Tibial nerve (tissue), 4 donors: ENCODE measurements at regions not wholly inside any gene's neighbourhood (a gene's known extent, or its start where the extent isn't known, plus 50 kb on each side); places are given as distances from the start of the nearest gene placed in this dataset.

ENCODE experiments used
- DNase-seq, 2 donors: peaks; one replicate each; pipeline ENCODE4 v3.0.0-alpha.2; 2019; ENCODE audit warnings: low spot score in 2 of 2
- H3K27ac ChIP-seq, 4 donors: fragments of 200-600 bp; sonication (generic) in 3 of 4; one replicate each; pipeline ENCODE4 v1.5.1; 2017 to 2019; ENCODE audit warnings: mild to moderate bottlenecking in 1 of 4
- H3K27me3 ChIP-seq, 2 donors: fragments of 200-600 bp; sonication (generic) in 1 of 2; one replicate each; pipeline versions ENCODE4 v1.5.1 to v1.6.0; 2017 to 2019
- H3K36me3 ChIP-seq, 3 donors: fragments of 200-600 bp; sonication (generic); one replicate each; pipeline ENCODE4 v1.5.1; 2018 to 2019
- H3K4me1 ChIP-seq, 4 donors: fragments of 200-600 bp; sonication (generic) in 3 of 4; one replicate each; pipeline ENCODE4 v1.5.1; 2017 to 2019
- H3K4me3 ChIP-seq, 4 donors: fragments of 200-600 bp; sonication (generic) in 3 of 4; one replicate each; pipeline ENCODE4 v1.5.1; 2017 to 2019; ENCODE audit warnings: mild to moderate bottlenecking in 1 of 4, moderate library complexity in 1 of 4
- H3K9me3 ChIP-seq, 4 donors: fragments of 200-600 bp; sonication (generic) in 3 of 4; one replicate each; pipeline ENCODE4 v1.5.1; 2017 to 2019
- CTCF ChIP-seq, 5 experiments: fragments of 200-600 bp in 3 of 5; fragments of 450-650 bp in 2 of 5; sonication (generic) in 3 of 5; IDR thresholded peaks; one replicate each; pipeline ENCODE4 v1.5.1; 2016 to 2019; ENCODE audit warnings: antibody characterized with exemption in 5 of 5, mild to moderate bottlenecking in 3 of 5, moderate library complexity in 2 of 5
- EP300 ChIP-seq, 2 donors: sonication (generic); formaldehyde crosslinking; IDR thresholded peaks; one replicate each; pipeline ENCODE4 v1.6.1; 2017; ENCODE audit warnings: antibody characterized with exemption in 2 of 2, mild to moderate bottlenecking in 1 of 2
- POLR2A ChIP-seq, 2 donors: fragments of 450-650 bp; IDR thresholded peaks; one replicate each; pipeline ENCODE4 v1.6.1; 2017; ENCODE audit warnings: antibody characterized with exemption in 2 of 2, mild to moderate bottlenecking in 2 of 2, moderate library complexity in 2 of 2
- WGBS, 2 donors: methylation state at CpG; one replicate each; pipeline ENCODE4 v1.1.5; 2018; 5-methylcytosine and 5-hydroxymethylcytosine counted together

GRCh38 chr13:52903320-52903719 is 54.9 kb upstream of the PCDH8 start:
- Histone ChIP-seq H3K27ac (no peak overlapping the region), H3K9me3 (no peaks in the 10 kb centered on the region), H3K4me3 (no peak overlapping the region), H3K36me3 (no peaks in the 10 kb centered on the region), H3K4me1 (no peaks in the 10 kb centered on the region), H3K27me3 (peaks cover 0 to 12% of the 10 kb centered on the region in 2 donors)
- DNase-seq, result no peak
- no peak for TF ChIP-seq CTCF (IDR thresholded peaks at IDR 0.05)
- no peak for TF ChIP-seq EP300 (IDR thresholded peaks at IDR 0.05)
- TF ChIP-seq POLR2A (IDR thresholded peaks at IDR 0.05), result no peak
- WGBS, 2 donors, result 60 to 75% methylated on average over 4 of the region's 4 CpGs

GRCh38 chr13:52899206-52899605 is 50.8 kb upstream of the PCDH8 start:
- TF ChIP-seq EP300 (IDR thresholded peaks at IDR 0.05), result no peak
- TF ChIP-seq CTCF (IDR thresholded peaks at IDR 0.05), result no peak
- no peak overlapping the region for H3K4me3 ChIP-seq
- no peak overlapping the region for H3K27ac ChIP-seq

More at GRCh38 chr13:52899206-52899605, 50.8 kb upstream of the PCDH8 start:
- Histone ChIP-seq H3K36me3 (no peaks in the 10 kb centered on the region), H3K4me1 (peaks cover 0 to 6% (median 0%) of the 10 kb centered on the region in 4 donors), H3K9me3 (no peaks in the 10 kb centered on the region), H3K27me3 (no peaks in the 10 kb centered on the region)
- WGBS, 2 donors, result 89 to 94% methylated on average over 4 to 5 of the region's 5 CpGs
- no peak for DNase-seq
